Endothelial cell of umbilical vein (primary cell): ENCODE measurements at regions not wholly inside any gene's neighbourhood (a gene's known extent, or its start where the extent isn't known, plus 50 kb on each side); places are given as distances from the start of the nearest gene placed in this dataset.

ENCODE experiments used
- BruUV-seq: library from RNA; stranded (reverse); fragments of 400-500 nt; replicated peaks from 2 replicates; lab custom pipeline; 2021; lab: Mats Ljungman, UMichigan
- CTCF ChIA-PET: fragments of 300-600, 350-600 bp; sonication (Branson Sonifier 250); formaldehyde crosslinking; loops from one replicate; lab custom pipeline; 2021; ENCODE audit warnings: antibody characterized with exemption, inconsistent platforms; lab: Charles Lee
- POLR2A ChIA-PET: fragments of 300-600, 350-600 bp; sonication (Branson Sonifier 250); formaldehyde crosslinking; loops from one replicate; lab custom pipeline; 2021; ENCODE audit warnings: antibody characterized with exemption, inconsistent platforms; lab: Charles Lee
- DNase-seq: peaks from one replicate; pipeline ENCODE4 v3.0.0-alpha.2; 2011; ENCODE audit warnings: low read depth, low spot score
- FAIRE-seq: peaks from 2 replicates; lab custom pipeline; 2011; peaks lifted over from hg19 to GRCh38; lab: Jason Lieb, UNC
- H2AFZ ChIP-seq: 2 replicates; pipeline ENCODE4 v1.6.0; 2012; ENCODE audit warnings: low read depth, low read length, control low read depth, inconsistent platforms
- H3K27ac ChIP-seq: 2 replicates; pipeline ENCODE4 v1.5.1; 2011; ENCODE audit warnings: low read depth, mild to moderate bottlenecking, control low read depth, low read length, moderate library complexity; ENCODE audit not compliant: insufficient read depth
- H3K27me3 ChIP-seq, 2 experiments: 2 replicates each; pipeline versions ENCODE4 v1.6.0 to v1.6.1; 2011; ENCODE audit warnings: low read length in 2 of 2, mixed read lengths in 1 of 2; ENCODE audit not compliant: control insufficient read depth in 2 of 2, insufficient read depth in 2 of 2
- H3K36me3 ChIP-seq, 2 experiments: 2 replicates in 1 of 2; 3 replicates in 1 of 2; pipeline ENCODE4 v1.5.1; 2011; ENCODE audit warnings: low read length in 2 of 2, mild to moderate bottlenecking in 1 of 2, moderate library complexity in 1 of 2; ENCODE audit not compliant: control insufficient read depth in 2 of 2, insufficient read depth in 2 of 2; ENCODE audit errors: extremely low read depth in 1 of 2
- H3K4me1 ChIP-seq: 3 replicates; pipeline ENCODE4 v1.5.1; 2011; ENCODE audit warnings: mild to moderate bottlenecking, low read length; ENCODE audit not compliant: control insufficient read depth, insufficient read depth; ENCODE audit errors: extremely low read depth
- H3K4me2 ChIP-seq: 2 replicates; pipeline ENCODE4 v1.6.1; 2011; ENCODE audit warnings: low read length, control low read depth, mixed read lengths; ENCODE audit not compliant: insufficient read depth
- H3K4me3 ChIP-seq, 3 experiments: fragments of 200-600 bp in 1 of 3; sonication (generic), shearing (Covaris generic) in 1 of 3; replicated peaks in 1 of 3; 2 replicates each; pipeline ENCODE4 v1.5.1; 2011 to 2016; ENCODE audit warnings: control low read depth in 3 of 3, low read length in 3 of 3, mild to moderate bottlenecking in 2 of 3, inconsistent platforms in 1 of 3, low read depth in 1 of 3, moderate library complexity in 1 of 3; ENCODE audit not compliant: insufficient read depth in 1 of 3
- H3K79me2 ChIP-seq: 2 replicates; pipeline ENCODE4 v1.6.0; 2012; ENCODE audit warnings: low read length, inconsistent platforms; ENCODE audit not compliant: control insufficient read depth, insufficient read depth
- H3K9ac ChIP-seq: replicated peaks from 2 replicates; pipeline ENCODE3; 2011; ENCODE audit warnings: low read length, control low read depth; ENCODE audit not compliant: insufficient read depth; ENCODE audit errors: extremely low read depth
- H3K9me1 ChIP-seq: replicated peaks from 3 replicates; pipeline ENCODE4 v1.6.0; 2011; ENCODE audit warnings: mild to moderate bottlenecking, low read length; ENCODE audit not compliant: control insufficient read depth, insufficient read depth; ENCODE audit errors: extremely low read depth
- H3K9me3 ChIP-seq: replicated peaks from 2 replicates; pipeline ENCODE4 v1.5.1; 2012; ENCODE audit warnings: low read length, inconsistent platforms; ENCODE audit not compliant: control insufficient read depth, insufficient read depth
- H4K20me1 ChIP-seq: replicated peaks from 2 replicates; pipeline ENCODE3; 2011; ENCODE audit warnings: mild to moderate bottlenecking, low read length; ENCODE audit not compliant: control insufficient read depth, insufficient read depth; ENCODE audit errors: extremely low read depth
- EZH2 ChIP-seq: IDR thresholded peaks from 2 replicates; pipeline ENCODE4 v1.6.1; 2012; ENCODE audit warnings: borderline replicate concordance, low read depth, mild to moderate bottlenecking, moderate library complexity, low read length, inconsistent platforms; ENCODE audit not compliant: severe bottlenecking
- FOS ChIP-seq: IDR thresholded peaks from 2 replicates; pipeline ENCODE4 v1.6.1; 2011; ENCODE audit warnings: mild to moderate bottlenecking, low read length, moderate library complexity, borderline replicate concordance; ENCODE audit not compliant: insufficient read depth
- GATA2 ChIP-seq: IDR thresholded peaks from 2 replicates; pipeline ENCODE4 v1.7.0; 2011; ENCODE audit warnings: low read depth, mild to moderate bottlenecking, moderate library complexity, mixed read lengths, low read length; ENCODE audit not compliant: insufficient read length, insufficient read depth
- JUN ChIP-seq: IDR thresholded peaks from 2 replicates; pipeline ENCODE4 v1.6.1; 2011; ENCODE audit warnings: borderline replicate concordance, low read depth; ENCODE audit not compliant: insufficient read length, insufficient read depth
- MYC ChIP-seq: IDR thresholded peaks from one replicate; pipeline ENCODE4 v1.6.1; 2011; ENCODE audit warnings: mild to moderate bottlenecking, low read depth, low read length
- POLR2A ChIP-seq: IDR thresholded peaks from 2 replicates; pipeline ENCODE4 v1.6.1; 2012; ENCODE audit warnings: low read depth, mild to moderate bottlenecking, control low read depth, low read length
- POLR2AphosphoS5 ChIP-seq: IDR thresholded peaks from 2 replicates; pipeline ENCODE4 v1.6.1; 2012; ENCODE audit warnings: low read depth, mild to moderate bottlenecking, control low read depth, low read length, moderate library complexity; ENCODE audit not compliant: insufficient read depth
- dilution Hi-C: fragments of 300-500 bp; cut with MboI; formaldehyde crosslinking; loops from one replicate; pipeline ENCODE4 v1.15.0; 2019; ENCODE audit warnings: low sequenced_read_pairs; ENCODE audit not compliant: extremely low pct_ligation_motif_present
- intact Hi-C: fragments of 100-400 bp; cut with micrococcal nuclease; formaldehyde crosslinking; loops from one replicate; pipeline ENCODE4 v1.10.0; 2022
- TF ChIP-seq, protein P1 (sequence below), 2 donors: IDR thresholded peaks; 1 replicate in 1 of 2; 2 replicates in 1 of 2; pipeline ENCODE4 v1.5.1; 2011; ENCODE audit warnings: low read length in 2 of 2, mild to moderate bottlenecking in 2 of 2, moderate library complexity in 2 of 2, control low read depth in 1 of 2, inconsistent platforms in 1 of 2, low read depth in 1 of 2; ENCODE audit not compliant: insufficient read depth in 1 of 2; ENCODE audit errors: extremely low read depth in 1 of 2
- TF ChIP-seq, protein P2 (sequence below): IDR thresholded peaks from 2 replicates; pipeline ENCODE4 v1.6.1; 2011; ENCODE audit not compliant: insufficient read depth, insufficient read length

DNA sequence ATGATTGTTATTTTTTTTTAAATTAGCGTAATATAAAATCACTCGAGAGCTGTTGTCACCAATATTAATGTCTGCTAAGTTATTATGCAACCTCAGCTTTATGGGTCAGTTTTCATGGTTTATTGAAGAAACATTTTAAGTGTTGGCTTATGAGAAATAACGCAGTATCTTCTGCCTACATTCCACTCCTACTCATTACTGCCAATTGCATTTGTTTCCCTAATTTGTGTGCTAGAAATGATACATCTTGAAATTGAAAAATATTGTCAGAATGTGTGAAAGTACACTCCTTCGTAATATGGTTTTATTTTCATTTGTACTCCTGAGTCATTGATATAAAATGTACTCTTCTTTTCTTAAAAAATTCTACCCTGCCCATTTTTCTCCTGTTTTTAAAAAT lies 333.3 kb upstream of the HSF2 start:
- intact Hi-C loops = no loop called here

More for the DNA sequence above, 333.3 kb upstream of the HSF2 start:
- Histone ChIP-seq H3K27ac (no peak overlapping the region), H3K36me3 (no peaks in the 10 kb centered on the region), H3K79me2 (no peaks in the 10 kb centered on the region), H3K4me3 (no peak overlapping the region), H2AFZ (no peak overlapping the region), H3K4me2 (no peak overlapping the region), H3K9ac (no peak overlapping the region), H3K9me1 (no peaks in the 10 kb centered on the region), H3K9me3 (no peaks in the 10 kb centered on the region), H3K27me3 (no peaks in the 10 kb centered on the region), H3K4me1 (no peaks in the 10 kb centered on the region), H4K20me1 (no peaks in the 10 kb centered on the region)
- ChIA-PET CTCF (interaction anchor here (0.9 kb wide), 1 partner anchor 30 kb away, joined by 3 read pairs; no protein-coding TSS in a partner anchor), POLR2A (no interaction called here)
- BruUV-seq = no TSS peak
- no peak for FAIRE-seq
- dilution Hi-C loops = no loop called here
- no peak for DNase-seq
- no peak for TF ChIP-seq MYC
- no peak for TF ChIP-seq EZH2
- TF ChIP-seq POLR2AphosphoS5 = no peak
- TF ChIP-seq JUN = no peak
- TF ChIP-seq, protein P1, sequence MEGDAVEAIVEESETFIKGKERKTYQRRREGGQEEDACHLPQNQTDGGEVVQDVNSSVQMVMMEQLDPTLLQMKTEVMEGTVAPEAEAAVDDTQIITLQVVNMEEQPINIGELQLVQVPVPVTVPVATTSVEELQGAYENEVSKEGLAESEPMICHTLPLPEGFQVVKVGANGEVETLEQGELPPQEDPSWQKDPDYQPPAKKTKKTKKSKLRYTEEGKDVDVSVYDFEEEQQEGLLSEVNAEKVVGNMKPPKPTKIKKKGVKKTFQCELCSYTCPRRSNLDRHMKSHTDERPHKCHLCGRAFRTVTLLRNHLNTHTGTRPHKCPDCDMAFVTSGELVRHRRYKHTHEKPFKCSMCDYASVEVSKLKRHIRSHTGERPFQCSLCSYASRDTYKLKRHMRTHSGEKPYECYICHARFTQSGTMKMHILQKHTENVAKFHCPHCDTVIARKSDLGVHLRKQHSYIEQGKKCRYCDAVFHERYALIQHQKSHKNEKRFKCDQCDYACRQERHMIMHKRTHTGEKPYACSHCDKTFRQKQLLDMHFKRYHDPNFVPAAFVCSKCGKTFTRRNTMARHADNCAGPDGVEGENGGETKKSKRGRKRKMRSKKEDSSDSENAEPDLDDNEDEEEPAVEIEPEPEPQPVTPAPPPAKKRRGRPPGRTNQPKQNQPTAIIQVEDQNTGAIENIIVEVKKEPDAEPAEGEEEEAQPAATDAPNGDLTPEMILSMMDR (IDR thresholded peaks at IDR 0.05; ENCODE audit: extremely low read depth in 1 of 2, insufficient read depth in 1 of 2, low read depth in 1 of 2, low read length in 2 of 2) = no peak
- TF ChIP-seq FOS = no peak
- no peak for TF ChIP-seq POLR2A
- TF ChIP-seq, protein P2, sequence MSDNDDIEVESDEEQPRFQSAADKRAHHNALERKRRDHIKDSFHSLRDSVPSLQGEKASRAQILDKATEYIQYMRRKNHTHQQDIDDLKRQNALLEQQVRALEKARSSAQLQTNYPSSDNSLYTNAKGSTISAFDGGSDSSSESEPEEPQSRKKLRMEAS = no peak
- TF ChIP-seq GATA2 = no peak
